ENCODE measurements at regions not wholly inside any gene's neighbourhood (a gene's known extent, or its start where the extent isn't known, plus 50 kb on each side); places are given as distances from the start of the nearest gene placed in this dataset.
"Not testable (repeated sequence)": the region's sequence is repeated elsewhere in the genome, so short reads cannot be mapped to it uniquely, and the experiment has no call there.

- Histone ChIP-seq H3K27ac (ENCODE audit: low read length) (no peak overlapping the region), H2AFZ (ENCODE audit: low read depth, low read length) (no peak overlapping the region), H3K4me3 (ENCODE audit: low read length) (no peak overlapping the region), H4K20me1 (ENCODE audit: insufficient read depth, low read length) (no peaks in the 10 kb centered on the region), H3K27me3 (ENCODE audit: low read depth, low read length) (no peaks in the 10 kb centered on the region), H3K79me2 (ENCODE audit: low read length) (no peaks in the 10 kb centered on the region), H3K9me3 (ENCODE audit: insufficient read depth, low read length) (no peaks in the 10 kb centered on the region), H3K36me3 (replicated peaks; ENCODE audit: low read depth, low read length) (no peaks in the 10 kb centered on the region), H3K9ac (ENCODE audit: low read length) (no peak overlapping the region), H3K4me2 (ENCODE audit: low read length) (no peak overlapping the region), H3K4me1 (ENCODE audit: low read length) (no peaks in the 10 kb centered on the region)
- TF ChIP-seq, protein P1, sequence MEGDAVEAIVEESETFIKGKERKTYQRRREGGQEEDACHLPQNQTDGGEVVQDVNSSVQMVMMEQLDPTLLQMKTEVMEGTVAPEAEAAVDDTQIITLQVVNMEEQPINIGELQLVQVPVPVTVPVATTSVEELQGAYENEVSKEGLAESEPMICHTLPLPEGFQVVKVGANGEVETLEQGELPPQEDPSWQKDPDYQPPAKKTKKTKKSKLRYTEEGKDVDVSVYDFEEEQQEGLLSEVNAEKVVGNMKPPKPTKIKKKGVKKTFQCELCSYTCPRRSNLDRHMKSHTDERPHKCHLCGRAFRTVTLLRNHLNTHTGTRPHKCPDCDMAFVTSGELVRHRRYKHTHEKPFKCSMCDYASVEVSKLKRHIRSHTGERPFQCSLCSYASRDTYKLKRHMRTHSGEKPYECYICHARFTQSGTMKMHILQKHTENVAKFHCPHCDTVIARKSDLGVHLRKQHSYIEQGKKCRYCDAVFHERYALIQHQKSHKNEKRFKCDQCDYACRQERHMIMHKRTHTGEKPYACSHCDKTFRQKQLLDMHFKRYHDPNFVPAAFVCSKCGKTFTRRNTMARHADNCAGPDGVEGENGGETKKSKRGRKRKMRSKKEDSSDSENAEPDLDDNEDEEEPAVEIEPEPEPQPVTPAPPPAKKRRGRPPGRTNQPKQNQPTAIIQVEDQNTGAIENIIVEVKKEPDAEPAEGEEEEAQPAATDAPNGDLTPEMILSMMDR (IDR thresholded peaks at IDR 0.05; ENCODE audit: low read depth, low read length) = no peak
- no peak for TF ChIP-seq EZH2phosphoT487 (IDR thresholded peaks at IDR 0.05; ENCODE audit: low read depth)
Observed at GRCh38 chr21:17114045-17114444, 398.8 kb upstream of the CXADR start.

DNA sequence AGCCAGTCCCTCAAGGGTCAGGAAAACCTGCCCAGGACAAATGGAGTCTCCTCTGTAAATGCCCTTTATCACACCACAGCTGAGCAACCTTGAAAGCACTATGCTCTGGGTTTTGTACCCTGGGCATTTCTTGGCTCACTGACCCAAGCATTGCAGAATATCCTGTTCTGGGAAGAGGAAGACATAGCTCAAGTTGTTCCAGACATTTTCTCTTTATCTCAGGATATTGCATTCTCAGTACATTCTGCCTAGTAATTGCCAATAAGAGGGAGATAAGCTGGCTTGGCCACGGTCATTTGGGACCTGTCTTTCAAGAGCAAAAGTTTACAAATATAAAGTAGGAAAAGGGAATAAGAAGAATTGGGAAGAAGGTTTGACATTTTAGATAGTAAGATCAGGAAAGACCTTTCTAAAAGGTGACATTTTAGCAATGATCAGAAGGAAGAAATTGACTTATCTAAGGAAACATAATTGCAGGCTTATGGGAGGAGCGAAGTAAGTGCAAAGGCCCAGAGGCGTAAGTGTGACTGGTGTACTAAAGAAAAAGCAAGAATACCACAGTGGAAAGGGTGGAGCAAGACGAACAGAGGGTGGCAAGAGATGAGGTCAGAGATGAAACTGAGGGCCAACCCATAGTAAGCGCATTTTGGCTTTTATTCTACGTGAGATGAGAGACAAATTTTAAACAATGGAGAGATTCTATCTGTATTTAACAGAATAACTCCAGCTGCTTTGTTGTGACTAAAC, 394.0 kb upstream of the CXADR start:
- H4K20me1 ChIP-seq (ENCODE audit: insufficient read depth, low read length) = no peaks in the 10 kb centered on the region
- no peak overlapping the region for H3K4me3 ChIP-seq (ENCODE audit: low read length)
- no peaks in the 10 kb centered on the region for H3K27me3 ChIP-seq (ENCODE audit: low read depth, low read length)
- no peak overlapping the region for H3K4me2 ChIP-seq (ENCODE audit: low read length)
- no peak for TF ChIP-seq EZH2phosphoT487 (IDR thresholded peaks at IDR 0.05; ENCODE audit: low read depth)
- TF ChIP-seq, protein P1 (IDR thresholded peaks at IDR 0.05; ENCODE audit: low read depth, low read length) = no peak
- H3K9ac ChIP-seq (ENCODE audit: low read length) = no peak overlapping the region
- no peaks in the 10 kb centered on the region for H3K79me2 ChIP-seq (ENCODE audit: low read length)
- H3K9me3 ChIP-seq (ENCODE audit: insufficient read depth, low read length) = no peaks in the 10 kb centered on the region
- H2AFZ ChIP-seq (ENCODE audit: low read depth, low read length) = no peak overlapping the region
- H3K4me1 ChIP-seq (ENCODE audit: low read length) = no peaks in the 10 kb centered on the region
- no peaks in the 10 kb centered on the region for H3K36me3 ChIP-seq (replicated peaks; ENCODE audit: low read depth, low read length)
- H3K27ac ChIP-seq (ENCODE audit: low read length) = no peak overlapping the region

GRCh38 chr21:17119466-17120297, 393.2 kb upstream of the CXADR start:
- Histone ChIP-seq H3K79me2 (ENCODE audit: low read length) (no peaks in the 10 kb centered on the region), H4K20me1 (ENCODE audit: insufficient read depth, low read length) (no peaks in the 10 kb centered on the region), H3K27ac (ENCODE audit: low read length) (no peak overlapping the region), H3K9ac (ENCODE audit: low read length) (no peak overlapping the region), H3K9me3 (ENCODE audit: insufficient read depth, low read length) (no peaks in the 10 kb centered on the region), H3K4me3 (ENCODE audit: low read length) (no peak overlapping the region), H3K27me3 (ENCODE audit: low read depth, low read length) (no peaks in the 10 kb centered on the region), H3K4me2 (ENCODE audit: low read length) (no peak overlapping the region), H2AFZ (ENCODE audit: low read depth, low read length) (no peak overlapping the region), H3K4me1 (ENCODE audit: low read length) (no peaks in the 10 kb centered on the region), H3K36me3 (replicated peaks; ENCODE audit: low read depth, low read length) (no peaks in the 10 kb centered on the region)
- no peak for TF ChIP-seq EZH2phosphoT487 (IDR thresholded peaks at IDR 0.05; ENCODE audit: low read depth)
- TF ChIP-seq, protein P1 (IDR thresholded peaks at IDR 0.05; ENCODE audit: low read depth, low read length) = no peak

DNA sequence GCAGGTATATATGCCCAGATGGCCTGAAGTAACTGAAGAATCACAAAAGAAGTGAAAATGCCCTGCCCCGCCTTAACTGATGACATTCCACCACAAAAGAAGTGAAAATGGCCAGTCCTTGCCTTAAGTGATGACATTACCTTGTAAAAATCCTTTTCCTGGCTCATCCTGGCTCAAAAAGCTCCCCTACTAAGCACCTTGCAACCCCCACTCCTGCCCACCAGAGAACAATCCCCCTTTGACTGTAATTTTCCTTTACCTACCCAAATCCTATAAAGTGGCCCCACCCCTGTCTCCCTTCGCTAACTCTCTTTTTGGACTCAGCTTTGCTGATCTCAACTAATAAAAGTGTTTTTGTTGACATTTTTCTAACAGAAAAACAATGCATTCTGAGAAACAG, 385.4 kb upstream of the CXADR start:
- H3K27me3 ChIP-seq (ENCODE audit: low read depth, low read length); H3K9me3 ChIP-seq (ENCODE audit: insufficient read depth, low read length); H3K36me3 ChIP-seq (replicated peaks; ENCODE audit: low read depth, low read length); H3K79me2 ChIP-seq (ENCODE audit: low read length); H3K4me1 ChIP-seq (ENCODE audit: low read length); H3K27ac ChIP-seq (ENCODE audit: low read length); H4K20me1 ChIP-seq (ENCODE audit: insufficient read depth, low read length); H2AFZ ChIP-seq (ENCODE audit: low read depth, low read length); H3K4me2 ChIP-seq (ENCODE audit: low read length); H3K4me3 ChIP-seq (ENCODE audit: low read length); H3K9ac ChIP-seq (ENCODE audit: low read length): not testable (repeated sequence)
